GM12872 (cell line): ENCODE measurements at regions not wholly inside any gene's neighbourhood (a gene's known extent, or its start where the extent isn't known, plus 50 kb on each side); places are given as distances from the start of the nearest gene placed in this dataset.

Experiments used
- CTCF ChIP-seq: IDR thresholded peaks from 3 replicates; pipeline ENCODE4 v1.5.1; 2011; ENCODE audit warnings: low read depth, mild to moderate bottlenecking, low read length, moderate library complexity; ENCODE audit not compliant: insufficient read depth

GRCh38 chr5:36769129-36769770 lies 107.3 kb upstream of the NIPBL start:
- no peak for TF ChIP-seq CTCF

GRCh38 chr5:36770125-36770524 lies 106.4 kb upstream of the NIPBL start:
- TF ChIP-seq CTCF, result no peak

- no peak for TF ChIP-seq CTCF
These were observed 104.1 kb upstream of the NIPBL start for GRCh38 chr5:36772276-36773140.

- no peak for TF ChIP-seq CTCF
These were observed 99.3 kb upstream of the NIPBL start for GRCh38 chr5:36777105-36777757.

- no peak for TF ChIP-seq CTCF
These were observed 98.2 kb upstream of the NIPBL start for GRCh38 chr5:36778336-36778735.

- TF ChIP-seq CTCF, result no peak
These were observed 90.0 kb upstream of the NIPBL start for GRCh38 chr5:36786448-36787012.

- no peak for TF ChIP-seq CTCF
These were observed 89.0 kb upstream of the NIPBL start for GRCh38 chr5:36787365-36788093.
